H9 (cell line): ENCODE measurements at regions not wholly inside any gene's neighbourhood (a gene's known extent, or its start where the extent isn't known, plus 50 kb on each side); places are given as distances from the start of the nearest gene placed in this dataset.
"Not testable (repeated sequence)": the region's sequence is repeated elsewhere in the genome, so short reads cannot be mapped to it uniquely, and the experiment has no call there.

ENCODE experiments used
- DNase-seq: peaks from one replicate; pipeline ENCODE4 v3.0.0-alpha.2; 2017
- H2AFZ ChIP-seq: one replicate; pipeline ENCODE4 v1.6.1; 2013; ENCODE audit warnings: mild to moderate bottlenecking, low read length, control low read depth, moderate library complexity
- H2AK5ac ChIP-seq: 2 replicates; pipeline ENCODE4 v1.6.1; 2013; ENCODE audit warnings: low read length, control low read depth, mixed read lengths; ENCODE audit not compliant: insufficient read length
- H2BK120ac ChIP-seq: one replicate; pipeline ENCODE4 v1.6.1; 2013; ENCODE audit warnings: low read depth, mild to moderate bottlenecking, low read length, control low read depth, inconsistent platforms; ENCODE audit not compliant: poor library complexity, severe bottlenecking
- H2BK12ac ChIP-seq: 2 replicates; pipeline ENCODE4 v1.6.1; 2013; ENCODE audit warnings: low read length, control low read depth, mixed read lengths, low read depth; ENCODE audit not compliant: insufficient read length
- H2BK15ac ChIP-seq: 2 replicates; pipeline ENCODE4 v1.6.1; 2013; ENCODE audit warnings: low read depth, low read length, control low read depth
- H2BK20ac ChIP-seq: one replicate; pipeline ENCODE4 v1.6.1; 2013; ENCODE audit warnings: low read depth, mild to moderate bottlenecking, low read length, control low read depth, inconsistent platforms; ENCODE audit not compliant: poor library complexity, severe bottlenecking
- H2BK5ac ChIP-seq: 2 replicates; pipeline ENCODE4 v1.6.1; 2013; ENCODE audit warnings: low read length, control low read depth, mixed read lengths; ENCODE audit not compliant: insufficient read length
- H3K14ac ChIP-seq: 2 replicates; pipeline ENCODE4 v1.6.1; 2013; ENCODE audit warnings: low read length, control low read depth; ENCODE audit not compliant: insufficient read depth
- H3K18ac ChIP-seq: 2 replicates; pipeline ENCODE4 v1.6.1; 2013; ENCODE audit warnings: low read depth, mild to moderate bottlenecking, mixed read lengths, low read length, control low read depth; ENCODE audit not compliant: insufficient read length
- H3K23ac ChIP-seq: 2 replicates; pipeline ENCODE4 v1.6.1; 2013; ENCODE audit warnings: low read length, control low read depth, mixed read lengths, low read depth; ENCODE audit not compliant: insufficient read length
- H3K23me2 ChIP-seq: 2 replicates; pipeline ENCODE4 v1.6.1; 2013; ENCODE audit warnings: low read depth, mild to moderate bottlenecking, mixed read lengths, low read length, control low read depth; ENCODE audit not compliant: insufficient read length, poor library complexity, severe bottlenecking
- H3K27ac ChIP-seq: 2 replicates; pipeline ENCODE4 v1.5.1; 2013; ENCODE audit warnings: low read length, control low read depth, mixed read lengths, low read depth; ENCODE audit not compliant: insufficient read length
- H3K27me3 ChIP-seq: 2 replicates; pipeline ENCODE4 v1.6.1; 2013; ENCODE audit warnings: low read length, control low read depth, inconsistent platforms; ENCODE audit not compliant: insufficient read depth
- H3K4ac ChIP-seq: 2 replicates; pipeline ENCODE4 v1.6.1; 2013; ENCODE audit warnings: low read depth, mild to moderate bottlenecking, control low read depth, inconsistent platforms, low read length, moderate library complexity
- H3K4me1 ChIP-seq: 2 replicates; pipeline ENCODE4 v1.6.1; 2013; ENCODE audit warnings: low read length, control low read depth, inconsistent platforms; ENCODE audit not compliant: insufficient read depth
- H3K4me2 ChIP-seq: 2 replicates; pipeline ENCODE4 v1.6.1; 2013; ENCODE audit warnings: low read length, control low read depth, mixed read lengths; ENCODE audit not compliant: insufficient read length, insufficient read depth
- H3K56ac ChIP-seq: 2 replicates; pipeline ENCODE4 v1.6.1; 2013; ENCODE audit warnings: low read depth, mild to moderate bottlenecking, mixed read lengths, low read length, control low read depth; ENCODE audit not compliant: insufficient read length
- H3K79me1 ChIP-seq: 2 replicates; pipeline ENCODE4 v1.6.1; 2013; ENCODE audit warnings: low read depth, mild to moderate bottlenecking, moderate library complexity, low read length, control low read depth, inconsistent platforms; ENCODE audit not compliant: insufficient read depth, poor library complexity, severe bottlenecking
- H3K79me2 ChIP-seq: 2 replicates; pipeline ENCODE4 v1.6.1; 2013; ENCODE audit warnings: low read length, control low read depth, inconsistent platforms; ENCODE audit not compliant: insufficient read depth
- H3K9ac ChIP-seq: 2 replicates; pipeline ENCODE4 v1.6.1; 2013; ENCODE audit warnings: low read length, control low read depth, mixed read lengths; ENCODE audit not compliant: insufficient read length; ENCODE audit errors: extremely low read depth
- H3K9me3 ChIP-seq: one replicate; pipeline ENCODE4 v1.6.1; 2013; ENCODE audit warnings: low read depth, low read length, inconsistent platforms; ENCODE audit not compliant: control insufficient read depth
- H3T11ph ChIP-seq: one replicate; pipeline ENCODE4 v1.6.1; 2013; ENCODE audit warnings: mild to moderate bottlenecking, low read length, control low read depth, inconsistent platforms
- H4K20me1 ChIP-seq: one replicate; pipeline ENCODE4 v1.6.1; 2013; ENCODE audit not compliant: control insufficient read depth, insufficient read length, insufficient read depth
- H4K5ac ChIP-seq: 2 replicates; pipeline ENCODE4 v1.6.1; 2013; ENCODE audit warnings: low read depth, mild to moderate bottlenecking, mixed read lengths, low read length, control low read depth; ENCODE audit not compliant: insufficient read length
- H4K8ac ChIP-seq: replicated peaks from 2 replicates; pipeline ENCODE4 v1.6.1; 2013; ENCODE audit warnings: low read length, control low read depth, mixed read lengths, low read depth; ENCODE audit not compliant: insufficient read length
- H4K91ac ChIP-seq: 2 replicates; pipeline ENCODE4 v1.6.1; 2013; ENCODE audit warnings: low read depth, mild to moderate bottlenecking, moderate library complexity, mixed read lengths, low read length, control low read depth; ENCODE audit not compliant: insufficient read length
- H3K27ac Mint-ChIP-seq, 3 experiments: 2 replicates in 2 of 3; 3 replicates in 1 of 3; pipeline ENCODE4 v1.8.0; 2020 to 2021; ENCODE audit warnings: mixed read lengths in 3 of 3, mild to moderate bottlenecking in 1 of 3, moderate library complexity in 1 of 3
- H3K27me3 Mint-ChIP-seq: 2 replicates; pipeline ENCODE4 v1.8.0; 2021; ENCODE audit warnings: low read depth, mild to moderate bottlenecking, moderate library complexity, mixed read lengths
- H3K36me3 Mint-ChIP-seq, 3 experiments: 2 replicates in 2 of 3; 3 replicates in 1 of 3; pipeline ENCODE4 v1.8.0; 2020 to 2021; ENCODE audit warnings: low read depth in 3 of 3, mixed read lengths in 3 of 3; ENCODE audit not compliant: insufficient read depth in 1 of 3
- H3K4me1 Mint-ChIP-seq, 2 experiments: 2 replicates each; pipeline ENCODE4 v1.8.0; 2020; ENCODE audit warnings: mixed read lengths in 2 of 2
- H3K4me3 Mint-ChIP-seq, 2 experiments: 2 replicates in 1 of 2; 3 replicates in 1 of 2; pipeline ENCODE4 v1.8.0; 2020 to 2021; ENCODE audit warnings: mild to moderate bottlenecking in 2 of 2, mixed read lengths in 2 of 2, moderate library complexity in 1 of 2
- H3K9me3 Mint-ChIP-seq, 2 experiments: 2 replicates in 1 of 2; 3 replicates in 1 of 2; pipeline ENCODE4 v1.8.0; 2020; ENCODE audit warnings: mild to moderate bottlenecking in 2 of 2, mixed read lengths in 2 of 2, moderate library complexity in 1 of 2
- CTCF ChIP-seq: fragments of 200-600 bp; sonication (generic); conservative IDR thresholded peaks from 3 replicates; pipeline ENCODE4 v1.8.0; 2021; ENCODE audit warnings: antibody characterized with exemption, mild to moderate bottlenecking
- WGBS: extraction: QIAGEN DNeasy Blood & Tissue Kit; methylation state at CpG from one replicate; pipeline ENCODE4 v1.1.7; 2013; ENCODE audit warnings: missing lambda C conversion rate, low lambda C conversion rate, mixed read lengths; ENCODE audit not compliant: insufficient read length; ENCODE audit errors: extremely low coverage; 5-methylcytosine and 5-hydroxymethylcytosine counted together

- peak; percentile 52 for TF ChIP-seq CTCF
- Histone ChIP-seq H2BK12ac (no peak overlapping the region), H3K79me1 (no peaks in the 10 kb centered on the region), H3K79me2 (no peaks in the 10 kb centered on the region), H3K4ac (no peak overlapping the region), H3K18ac (no peak overlapping the region), H3T11ph (no peak overlapping the region), H3K23me2 (no peaks in the 10 kb centered on the region), H2AFZ (no peak overlapping the region), H3K4me2 (no peak overlapping the region), H3K4me1 (no peaks in the 10 kb centered on the region), H3K9ac (no peak overlapping the region), H3K27me3 (no peaks in the 10 kb centered on the region), H3K23ac (no peak overlapping the region), H2AK5ac (no peak overlapping the region), H3K27ac (no peak overlapping the region), H3K56ac (no peak overlapping the region), H2BK15ac (no peak overlapping the region), H4K20me1 (no peaks in the 10 kb centered on the region), H4K91ac (no peak overlapping the region), H3K9me3 (no peaks in the 10 kb centered on the region), H4K8ac (no peak overlapping the region), H2BK5ac (no peak overlapping the region), H2BK20ac (no peak overlapping the region), H4K5ac (no peak overlapping the region), H3K14ac (no peak overlapping the region), H2BK120ac (no peak overlapping the region)
- Mint-ChIP-seq H3K27ac (no peak overlapping the region), H3K4me1 (peaks cover 3 to 11% of the 10 kb centered on the region in 2 experiments), H3K4me3 (no peak overlapping the region), H3K9me3 (no peaks in the 10 kb centered on the region), H3K27me3 (no peaks in the 10 kb centered on the region; the same call in none of the 2 replicates), H3K36me3 (no peaks in the 10 kb centered on the region)
- WGBS = no CpG with 5 or more reads among the region's 5 CpGs
- no peak for DNase-seq
Observed at GRCh38 chr1:31517301-31517700, 59.0 kb upstream of the TINAGL1 start.

GRCh38 chr1:31517986-31518385, 58.3 kb upstream of the TINAGL1 start:
- not testable (repeated sequence) for H3K27me3 ChIP-seq, H3K56ac ChIP-seq, H3K27me3 Mint-ChIP-seq

More at GRCh38 chr1:31517986-31518385, 58.3 kb upstream of the TINAGL1 start:
- not testable (repeated sequence) for H3K23me2 ChIP-seq, H2BK20ac ChIP-seq, H3K79me2 ChIP-seq, H4K20me1 ChIP-seq, H3K4me2 ChIP-seq, H3K23ac ChIP-seq, H3K4me1 ChIP-seq, H3K14ac ChIP-seq, H3K27ac Mint-ChIP-seq, H3K9me3 ChIP-seq, H3K9ac ChIP-seq, H2AK5ac ChIP-seq, H3K4me3 Mint-ChIP-seq, H3K27ac ChIP-seq, H3K4ac ChIP-seq, H3K36me3 Mint-ChIP-seq, H2BK5ac ChIP-seq, H4K5ac ChIP-seq, H3K79me1 ChIP-seq, H4K91ac ChIP-seq, H4K8ac ChIP-seq, H3K9me3 Mint-ChIP-seq, H2BK15ac ChIP-seq, H3K4me1 Mint-ChIP-seq, DNase-seq, H2BK12ac ChIP-seq, H2BK120ac ChIP-seq, H2AFZ ChIP-seq, H3K18ac ChIP-seq, H3T11ph ChIP-seq
- WGBS = no CpG with 5 or more reads among the region's 2 CpGs
